22Rv1 (cell line): ENCODE measurements at regions not wholly inside any gene's neighbourhood (a gene's known extent, or its start where the extent isn't known, plus 50 kb on each side); places are given as distances from the start of the nearest gene placed in this dataset.

Source experiments
- ZFX ChIP-seq: fragments of 450-650 bp; IDR thresholded peaks from 2 replicates; pipeline ENCODE4 v1.6.1; 2017; ENCODE audit warnings: antibody characterized with exemption, borderline replicate concordance
- TF ChIP-seq, protein P1 (sequence below): fragments of 450-650 bp; IDR thresholded peaks from 2 replicates; pipeline ENCODE4 v1.5.1; 2017; ENCODE audit warnings: mild to moderate bottlenecking

GRCh38 chr3:153246331-153246730, 84.3 kb downstream of the RAP2B start:
- TF ChIP-seq, protein P1, sequence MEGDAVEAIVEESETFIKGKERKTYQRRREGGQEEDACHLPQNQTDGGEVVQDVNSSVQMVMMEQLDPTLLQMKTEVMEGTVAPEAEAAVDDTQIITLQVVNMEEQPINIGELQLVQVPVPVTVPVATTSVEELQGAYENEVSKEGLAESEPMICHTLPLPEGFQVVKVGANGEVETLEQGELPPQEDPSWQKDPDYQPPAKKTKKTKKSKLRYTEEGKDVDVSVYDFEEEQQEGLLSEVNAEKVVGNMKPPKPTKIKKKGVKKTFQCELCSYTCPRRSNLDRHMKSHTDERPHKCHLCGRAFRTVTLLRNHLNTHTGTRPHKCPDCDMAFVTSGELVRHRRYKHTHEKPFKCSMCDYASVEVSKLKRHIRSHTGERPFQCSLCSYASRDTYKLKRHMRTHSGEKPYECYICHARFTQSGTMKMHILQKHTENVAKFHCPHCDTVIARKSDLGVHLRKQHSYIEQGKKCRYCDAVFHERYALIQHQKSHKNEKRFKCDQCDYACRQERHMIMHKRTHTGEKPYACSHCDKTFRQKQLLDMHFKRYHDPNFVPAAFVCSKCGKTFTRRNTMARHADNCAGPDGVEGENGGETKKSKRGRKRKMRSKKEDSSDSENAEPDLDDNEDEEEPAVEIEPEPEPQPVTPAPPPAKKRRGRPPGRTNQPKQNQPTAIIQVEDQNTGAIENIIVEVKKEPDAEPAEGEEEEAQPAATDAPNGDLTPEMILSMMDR: no peak
- TF ChIP-seq ZFX: no peak
